B cell (primary cell): ENCODE measurements at regions not wholly inside any gene's neighbourhood (a gene's known extent, or its start where the extent isn't known, plus 50 kb on each side); places are given as distances from the start of the nearest gene placed in this dataset.

ENCODE experiments used
- ATAC-seq: fragments of 200-7000 bp; cut with Tn5 transposase; one replicate; pipeline ENCODE4 v1.10.0; 2021; ENCODE audit warnings: low read depth, mild to moderate bottlenecking, moderate number of reproducible peaks, moderate library complexity
- CTCF ChIA-PET: fragments of 350-600 bp; sonication (Branson Sonifier 250); formaldehyde crosslinking; loops from one replicate; lab custom pipeline; 2021; ENCODE audit warnings: antibody characterized with exemption, inconsistent platforms; lab: Charles Lee
- POLR2A ChIA-PET: fragments of 350-600 bp; sonication (Branson Sonifier 250); formaldehyde crosslinking; loops from one replicate; lab custom pipeline; 2021; ENCODE audit warnings: antibody characterized with exemption; lab: Charles Lee
- DNase-seq: peaks from one replicate; pipeline ENCODE4 v3.0.0; 2013
- H2AFZ ChIP-seq: 2 replicates; pipeline ENCODE4 v1.6.1; 2012; ENCODE audit warnings: mild to moderate bottlenecking, low read depth, low read length; ENCODE audit not compliant: insufficient read depth, poor library complexity, severe bottlenecking
- H3K27ac ChIP-seq, 2 donors: 1 replicate in 1 of 2; 2 replicates in 1 of 2; pipeline ENCODE4 v1.5.1; 2012 to 2013; ENCODE audit warnings: low read length in 2 of 2, mild to moderate bottlenecking in 2 of 2, moderate library complexity in 1 of 2
- H3K27me3 ChIP-seq, 4 experiments: fragments of 200-600 bp in 1 of 4; sonication (generic) in 1 of 4; replicated peaks in 1 of 4; 1 replicate in 2 of 4; 2 replicates in 2 of 4; pipeline versions ENCODE4 v1.6.1 to v1.7.0; 2013 to 2016; ENCODE audit warnings: low read length in 3 of 4, mild to moderate bottlenecking in 2 of 4, mixed read lengths in 1 of 4, moderate library complexity in 1 of 4; ENCODE audit not compliant: insufficient read depth in 4 of 4, control insufficient read depth in 3 of 4; ENCODE audit errors: control extremely low read depth in 1 of 4
- H3K36me3 ChIP-seq, 2 experiments: replicated peaks in 1 of 2; 1 replicate in 1 of 2; 2 replicates in 1 of 2; pipeline versions ENCODE4 v1.6.1 to v1.7.1; 2013; ENCODE audit warnings: low read length in 1 of 2; ENCODE audit not compliant: insufficient read depth in 2 of 2, control insufficient read depth in 1 of 2; ENCODE audit errors: control extremely low read depth in 1 of 2, extremely low read depth in 1 of 2
- H3K4me1 ChIP-seq, 2 donors: fragments of 200-600 bp in 1 of 2; sonication (generic) in 1 of 2; 1 replicate in 1 of 2; 2 replicates in 1 of 2; pipeline versions ENCODE4 v1.5.1 to v1.6.1; 2013 to 2017; ENCODE audit warnings: low read length in 2 of 2; ENCODE audit not compliant: control insufficient read depth in 2 of 2, insufficient read depth in 2 of 2
- H3K4me2 ChIP-seq: replicated peaks from 2 replicates; pipeline ENCODE3; 2012; ENCODE audit warnings: mild to moderate bottlenecking, low read depth, low read length; ENCODE audit not compliant: poor library complexity, severe bottlenecking
- H3K4me3 ChIP-seq, 5 experiments: fragments of 200-600 bp in 1 of 5; sonication (generic) in 1 of 5; 1 replicate in 3 of 5; 2 replicates in 2 of 5; pipeline versions ENCODE4 v1.5.1 to v1.7.0; 2011 to 2016; ENCODE audit warnings: low read length in 4 of 5, mild to moderate bottlenecking in 4 of 5, low read depth in 2 of 5, control low read depth in 1 of 5, moderate library complexity in 1 of 5; ENCODE audit not compliant: insufficient read depth in 1 of 5; ENCODE audit errors: control extremely low read depth in 1 of 5, extremely low read depth in 1 of 5
- H3K79me2 ChIP-seq: fragments of 200-600 bp; sonication (generic); one replicate; pipeline ENCODE4 v1.6.0; 2016; ENCODE audit warnings: low read length; ENCODE audit not compliant: control insufficient read depth, insufficient read depth
- H3K9ac ChIP-seq: fragments of 200-600 bp; sonication (generic); 2 replicates; pipeline ENCODE4 v1.6.1; 2017; ENCODE audit warnings: mild to moderate bottlenecking, low read length, moderate library complexity
- H3K9me3 ChIP-seq, 3 donors: one replicate each; pipeline versions ENCODE4 v1.6.1 to v1.7.1; 2013; ENCODE audit warnings: low read length in 2 of 3; ENCODE audit not compliant: control insufficient read depth in 2 of 3, insufficient read depth in 1 of 3; ENCODE audit errors: control extremely low read depth in 1 of 3
- H4K20me1 ChIP-seq: 2 replicates; pipeline ENCODE4 v1.6.0; 2012; ENCODE audit warnings: mild to moderate bottlenecking, low read length; ENCODE audit not compliant: insufficient read depth, control insufficient read depth, poor library complexity, severe bottlenecking
- H3K27ac Mint-ChIP-seq: one replicate; pipeline ENCODE4 v1.8.0; 2021; ENCODE audit warnings: mixed read lengths
- H3K27me3 Mint-ChIP-seq: one replicate; pipeline ENCODE4 v1.8.0; 2021; ENCODE audit warnings: mixed read lengths
- H3K4me1 Mint-ChIP-seq: one replicate; pipeline ENCODE4 v1.8.0; 2021; ENCODE audit warnings: mixed read lengths
- H3K4me3 Mint-ChIP-seq: one replicate; pipeline ENCODE4 v1.8.0; 2021; ENCODE audit warnings: mixed read lengths
- H3K9me3 Mint-ChIP-seq: one replicate; pipeline ENCODE4 v1.8.0; 2022; ENCODE audit warnings: mixed read lengths; ENCODE audit not compliant: insufficient read depth
- EZH2 ChIP-seq: IDR thresholded peaks from 2 replicates; pipeline ENCODE4 v1.6.1; 2012; ENCODE audit warnings: borderline replicate concordance, low read depth, mild to moderate bottlenecking, moderate library complexity, low read length; ENCODE audit not compliant: insufficient read depth, poor library complexity, severe bottlenecking
- WGBS: methylation state at CpG from one replicate; pipeline ENCODE4 v1.1.5; 2013; ENCODE audit warnings: missing lambda C conversion rate; ENCODE audit not compliant: insufficient coverage; 5-methylcytosine and 5-hydroxymethylcytosine counted together
- intact Hi-C: fragments of 100-400 bp; cut with micrococcal nuclease; formaldehyde crosslinking; loops from one replicate; pipeline ENCODE4 v1.10.0; 2022
- TF ChIP-seq, protein P1 (sequence below): fragments of 200-600 bp; IDR thresholded peaks from one replicate; pipeline ENCODE4 v1.8.0; 2022; ENCODE audit warnings: antibody characterized with exemption, mild to moderate bottlenecking

GRCh38 chr4:138636781-138637180 lies 378.8 kb upstream of the NOCT start:
- intact Hi-C loops = no loop called here
- no peak overlapping the region for H3K4me3 ChIP-seq

DNA sequence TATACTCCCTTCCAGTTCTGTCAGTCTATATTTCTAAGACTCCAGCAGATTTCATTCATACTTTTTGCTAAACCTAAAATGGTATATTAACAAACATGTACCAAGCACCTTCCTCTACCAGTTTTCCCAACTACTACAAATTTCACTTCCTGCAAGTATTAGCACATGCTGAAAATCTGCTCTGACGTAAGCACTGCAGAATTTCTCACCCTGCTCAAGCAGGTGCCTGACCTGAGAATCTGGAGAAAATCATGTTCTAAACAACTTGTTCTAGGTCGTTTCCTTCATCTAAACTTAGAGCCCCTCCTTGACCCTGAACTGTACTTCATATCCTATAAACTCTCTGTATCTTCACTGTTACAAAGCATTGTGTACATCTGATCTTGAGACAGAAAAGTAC lies 380.7 kb upstream of the NOCT start:
- Histone ChIP-seq H3K9me3 (no peaks in the 10 kb centered on the region), H3K36me3 (no peaks in the 10 kb centered on the region), H2AFZ (no peak overlapping the region), H3K4me2 (no peak overlapping the region), H3K27ac (no peak overlapping the region), H3K9ac (no peak overlapping the region), H3K4me3 (no peak overlapping the region), H4K20me1 (no peaks in the 10 kb centered on the region), H3K27me3 (no peaks in the 10 kb centered on the region), H3K79me2 (no peaks in the 10 kb centered on the region), H3K4me1 (no peaks in the 10 kb centered on the region)
- POLR2A ChIA-PET = no interaction called here
- intact Hi-C loops = no loop called here
- 50% methylated on average over 1 of the region's 2 CpGs for WGBS
- CTCF ChIA-PET = no interaction called here
- Mint-ChIP-seq H3K27me3 (no peaks in the 10 kb centered on the region), H3K9me3 (no peaks in the 10 kb centered on the region), H3K4me1 (no peaks in the 10 kb centered on the region), H3K27ac (no peak overlapping the region), H3K4me3 (no peak overlapping the region)
- TF ChIP-seq EZH2 = no peak
- TF ChIP-seq, protein P1, sequence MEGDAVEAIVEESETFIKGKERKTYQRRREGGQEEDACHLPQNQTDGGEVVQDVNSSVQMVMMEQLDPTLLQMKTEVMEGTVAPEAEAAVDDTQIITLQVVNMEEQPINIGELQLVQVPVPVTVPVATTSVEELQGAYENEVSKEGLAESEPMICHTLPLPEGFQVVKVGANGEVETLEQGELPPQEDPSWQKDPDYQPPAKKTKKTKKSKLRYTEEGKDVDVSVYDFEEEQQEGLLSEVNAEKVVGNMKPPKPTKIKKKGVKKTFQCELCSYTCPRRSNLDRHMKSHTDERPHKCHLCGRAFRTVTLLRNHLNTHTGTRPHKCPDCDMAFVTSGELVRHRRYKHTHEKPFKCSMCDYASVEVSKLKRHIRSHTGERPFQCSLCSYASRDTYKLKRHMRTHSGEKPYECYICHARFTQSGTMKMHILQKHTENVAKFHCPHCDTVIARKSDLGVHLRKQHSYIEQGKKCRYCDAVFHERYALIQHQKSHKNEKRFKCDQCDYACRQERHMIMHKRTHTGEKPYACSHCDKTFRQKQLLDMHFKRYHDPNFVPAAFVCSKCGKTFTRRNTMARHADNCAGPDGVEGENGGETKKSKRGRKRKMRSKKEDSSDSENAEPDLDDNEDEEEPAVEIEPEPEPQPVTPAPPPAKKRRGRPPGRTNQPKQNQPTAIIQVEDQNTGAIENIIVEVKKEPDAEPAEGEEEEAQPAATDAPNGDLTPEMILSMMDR = no peak
- no peak for DNase-seq
- no peak for ATAC-seq

More at GRCh38 chr4:138636781-138637180, 378.8 kb upstream of the NOCT start:
- Histone ChIP-seq H3K27me3 (peaks cover 0 to under 1% (median 0%) of the 10 kb centered on the region in 4 experiments), H4K20me1 (no peaks in the 10 kb centered on the region), H3K9ac (no peak overlapping the region), H3K36me3 (no peaks in the 10 kb centered on the region), H2AFZ (no peak overlapping the region), H3K4me2 (no peak overlapping the region), H3K4me1 (no peaks in the 10 kb centered on the region), H3K27ac (no peak overlapping the region), H3K79me2 (no peaks in the 10 kb centered on the region), H3K9me3 (no peaks in the 10 kb centered on the region)
- Mint-ChIP-seq H3K27me3 (peaks cover 10% of the 10 kb centered on the region), H3K4me1 (no peaks in the 10 kb centered on the region), H3K27ac (no peak overlapping the region), H3K4me3 (no peak overlapping the region), H3K9me3 (no peaks in the 10 kb centered on the region)
- TF ChIP-seq EZH2 = no peak
- TF ChIP-seq, protein P1 = no peak
- POLR2A ChIA-PET = no interaction called here
- WGBS = 100% methylated on average over 3 of the region's 7 CpGs
- ATAC-seq = no peak
- no peak for DNase-seq
- CTCF ChIA-PET = no interaction called here
